Effector memory CD8-positive, alpha-beta T cell (primary cell): ENCODE measurements at regions not wholly inside any gene's neighbourhood (a gene's known extent, or its start where the extent isn't known, plus 50 kb on each side); places are given as distances from the start of the nearest gene placed in this dataset.

Source experiments
- ATAC-seq: fragments of 150-1000 bp; cut with Tn5 transposase; replicated peaks from 2 replicates; pipeline ENCODE4 v1.10.0; 2021; ENCODE audit warnings: mild to moderate bottlenecking, moderate library complexity
- DNase-seq, 3 experiments: peaks; one replicate each; pipeline ENCODE4 v3.0.0; 2021
- H3K27ac Mint-ChIP-seq, 2 donors: one replicate each; pipeline ENCODE4 v1.8.0; 2022; ENCODE audit warnings: mild to moderate bottlenecking in 2 of 2, mixed read lengths in 2 of 2, moderate library complexity in 2 of 2
- H3K27me3 Mint-ChIP-seq, 2 donors: one replicate each; pipeline ENCODE4 v1.8.0; 2022; ENCODE audit warnings: mixed read lengths in 2 of 2
- H3K36me3 Mint-ChIP-seq: one replicate; pipeline ENCODE4 v1.8.0; 2022; ENCODE audit warnings: mild to moderate bottlenecking, moderate library complexity, mixed read lengths; ENCODE audit not compliant: insufficient read depth
- H3K4me1 Mint-ChIP-seq, 2 donors: one replicate each; pipeline ENCODE4 v1.8.0; 2022; ENCODE audit warnings: low read depth in 2 of 2, mixed read lengths in 2 of 2
- H3K4me3 Mint-ChIP-seq, 2 donors: one replicate each; pipeline ENCODE4 v1.8.0; 2022; ENCODE audit warnings: mild to moderate bottlenecking in 2 of 2, mixed read lengths in 2 of 2, moderate library complexity in 2 of 2
- H3K9me3 Mint-ChIP-seq, 2 donors: one replicate each; pipeline ENCODE4 v1.8.0; 2022; ENCODE audit warnings: mixed read lengths in 2 of 2

- DNase-seq: no peak
- Mint-ChIP-seq H3K4me1 (no peaks in the 10 kb centered on the region), H3K4me3 (no peak overlapping the region), H3K27ac (no peak overlapping the region), H3K27me3 (no peaks in the 10 kb centered on the region), H3K9me3 (no peaks in the 10 kb centered on the region), H3K36me3 (peaks cover 3% of the 10 kb centered on the region)
- ATAC-seq: no peak
Observed at GRCh38 chr16:51773071-51773890, 622.2 kb upstream of the SALL1 start.

- H3K9me3 Mint-ChIP-seq: peaks cover 3 to 10% of the 10 kb centered on the region in 2 donors
- no peak for DNase-seq
- H3K4me3 Mint-ChIP-seq: no peak overlapping the region
- H3K27ac Mint-ChIP-seq: no peak overlapping the region
- no peaks in the 10 kb centered on the region for H3K27me3 Mint-ChIP-seq
- peaks cover 3 to 4% of the 10 kb centered on the region in 2 donors for H3K4me1 Mint-ChIP-seq
- no peak for ATAC-seq
- H3K36me3 Mint-ChIP-seq: peaks cover 3% of the 10 kb centered on the region
Observed at GRCh38 chr16:51766739-51767138, 615.7 kb upstream of the SALL1 start.

GRCh38 chr16:51763072-51763661, 612.1 kb upstream of the SALL1 start:
- Mint-ChIP-seq H3K36me3 (no peaks in the 10 kb centered on the region), H3K4me1 (peaks cover 3 to 4% of the 10 kb centered on the region in 2 donors), H3K9me3 (peaks cover 5 to 14% of the 10 kb centered on the region in 2 donors), H3K27me3 (no peaks in the 10 kb centered on the region), H3K4me3 (no peak overlapping the region), H3K27ac (no peak overlapping the region)
- no peak for DNase-seq
- no peak for ATAC-seq

- Mint-ChIP-seq H3K27me3 (no peaks in the 10 kb centered on the region), H3K4me1 (peaks cover 3 to 4% of the 10 kb centered on the region in 2 donors), H3K9me3 (peaks cover 5 to 14% of the 10 kb centered on the region in 2 donors), H3K36me3 (no peaks in the 10 kb centered on the region), H3K4me3 (no peak overlapping the region), H3K27ac (no peak overlapping the region)
- DNase-seq (peak in 2 of 3 experiments; percentile 2 to 5), ATAC-seq (no peak)
Observed at GRCh38 chr16:51762081-51762996, 611.3 kb upstream of the SALL1 start.

GRCh38 chr16:51761001-51761400, 609.9 kb upstream of the SALL1 start:
- no peak for DNase-seq
- Mint-ChIP-seq H3K4me3 (no peak overlapping the region), H3K36me3 (no peaks in the 10 kb centered on the region), H3K27ac (no peak overlapping the region), H3K4me1 (peaks cover 3 to 4% of the 10 kb centered on the region in 2 donors), H3K27me3 (no peaks in the 10 kb centered on the region), H3K9me3 (peaks cover 5 to 7% of the 10 kb centered on the region in 2 donors)
- no peak for ATAC-seq

GRCh38 chr16:51759999-51760398, 608.9 kb upstream of the SALL1 start:
- DNase-seq: no peak
- Mint-ChIP-seq H3K9me3 (peaks cover 5 to 7% of the 10 kb centered on the region in 2 donors), H3K27me3 (no peaks in the 10 kb centered on the region), H3K4me1 (peaks cover 3 to 4% of the 10 kb centered on the region in 2 donors), H3K27ac (no peak overlapping the region), H3K36me3 (no peaks in the 10 kb centered on the region), H3K4me3 (no peak overlapping the region)
- ATAC-seq: no peak

- H3K9me3 Mint-ChIP-seq: peaks cover 5 to 7% of the 10 kb centered on the region in 2 donors
- no peak overlapping the region for H3K27ac Mint-ChIP-seq
- peaks cover 3 to 4% of the 10 kb centered on the region in 2 donors for H3K4me1 Mint-ChIP-seq
- DNase-seq (no peak), ATAC-seq (no peak)
- H3K27me3 Mint-ChIP-seq: no peaks in the 10 kb centered on the region
- no peak overlapping the region for H3K4me3 Mint-ChIP-seq
- H3K36me3 Mint-ChIP-seq: no peaks in the 10 kb centered on the region
Observed at GRCh38 chr16:51759329-51759728, 608.3 kb upstream of the SALL1 start.

GRCh38 chr16:51757921-51758479, 606.9 kb upstream of the SALL1 start:
- no peak overlapping the region for H3K27ac Mint-ChIP-seq
- ATAC-seq: no peak
- no peaks in the 10 kb centered on the region for H3K27me3 Mint-ChIP-seq
- DNase-seq: no peak
- no peak overlapping the region for H3K4me3 Mint-ChIP-seq
- no peaks in the 10 kb centered on the region for H3K36me3 Mint-ChIP-seq
- peaks cover 2 to 7% of the 10 kb centered on the region in 2 donors for H3K9me3 Mint-ChIP-seq
- peaks cover 3 to 4% of the 10 kb centered on the region in 2 donors for H3K4me1 Mint-ChIP-seq

- H3K4me3 Mint-ChIP-seq: no peak overlapping the region
- H3K27ac Mint-ChIP-seq: no peak overlapping the region
- H3K27me3 Mint-ChIP-seq: no peaks in the 10 kb centered on the region
- peaks cover 2 to 7% of the 10 kb centered on the region in 2 donors for H3K9me3 Mint-ChIP-seq
- no peaks in the 10 kb centered on the region for H3K36me3 Mint-ChIP-seq
- DNase-seq: no peak
- peaks cover 3 to 4% of the 10 kb centered on the region in 2 donors for H3K4me1 Mint-ChIP-seq
- ATAC-seq: no peak
Observed at GRCh38 chr16:51757505-51757904, 606.4 kb upstream of the SALL1 start.

- H3K9me3 Mint-ChIP-seq: peaks cover 2 to 7% of the 10 kb centered on the region in 2 donors
- peaks cover under 1 to 2% of the 10 kb centered on the region in 2 donors for H3K4me1 Mint-ChIP-seq
- no peaks in the 10 kb centered on the region for H3K36me3 Mint-ChIP-seq
- ATAC-seq: no peak
- no peak for DNase-seq
- no peak overlapping the region for H3K4me3 Mint-ChIP-seq
- H3K27me3 Mint-ChIP-seq: no peaks in the 10 kb centered on the region
- no peak overlapping the region for H3K27ac Mint-ChIP-seq
Observed at GRCh38 chr16:51757124-51757470, 606.0 kb upstream of the SALL1 start.

GRCh38 chr16:51756447-51757123, 605.5 kb upstream of the SALL1 start:
- H3K9me3 Mint-ChIP-seq: peaks cover 2% of the 10 kb centered on the region in 2 donors
- no peaks in the 10 kb centered on the region for H3K4me1 Mint-ChIP-seq
- no peak overlapping the region for H3K4me3 Mint-ChIP-seq
- no peak overlapping the region for H3K27ac Mint-ChIP-seq
- no peak for ATAC-seq
- no peaks in the 10 kb centered on the region for H3K27me3 Mint-ChIP-seq
- H3K36me3 Mint-ChIP-seq: no peaks in the 10 kb centered on the region
- DNase-seq: no peak

- Mint-ChIP-seq H3K27ac (no peak overlapping the region), H3K36me3 (no peaks in the 10 kb centered on the region), H3K4me3 (no peak overlapping the region), H3K27me3 (no peaks in the 10 kb centered on the region), H3K9me3 (peaks cover 0 to 2% of the 10 kb centered on the region in 2 donors), H3K4me1 (no peaks in the 10 kb centered on the region)
- ATAC-seq: no peak
- no peak for DNase-seq
Observed at GRCh38 chr16:51755577-51756355, 604.7 kb upstream of the SALL1 start.
